Medulla oblongata (tissue), 1 donor: ENCODE measurements at regions not wholly inside any gene's neighbourhood (a gene's known extent, or its start where the extent isn't known, plus 50 kb on each side); places are given as distances from the start of the nearest gene placed in this dataset.
"Not testable (repeated sequence)": the region's sequence is repeated elsewhere in the genome, so short reads cannot be mapped to it uniquely, and the experiment has no call there.

Experiments used
- DNase-seq: peaks from one replicate; pipeline ENCODE4 v3.0.0-alpha.2; 2015; ENCODE audit errors: extremely low spot score

GRCh38 chr2:111423184-111423583, 302.5 kb downstream of the BCL2L11 start:
- DNase-seq: not testable (repeated sequence)

- not testable (repeated sequence) for DNase-seq
These were observed 303.5 kb downstream of the BCL2L11 start for GRCh38 chr2:111424176-111424575.

GRCh38 chr2:111424851-111425309, 304.2 kb downstream of the BCL2L11 start:
- DNase-seq: not testable (repeated sequence)

- DNase-seq: not testable (repeated sequence)
These were observed 305.1 kb downstream of the BCL2L11 start for GRCh38 chr2:111425789-111426201.

GRCh38 chr2:111427346-111427745, 306.6 kb downstream of the BCL2L11 start:
- not testable (repeated sequence) for DNase-seq

GRCh38 chr2:111428915-111429314, 308.2 kb downstream of the BCL2L11 start:
- DNase-seq: not testable (repeated sequence)

DNA sequence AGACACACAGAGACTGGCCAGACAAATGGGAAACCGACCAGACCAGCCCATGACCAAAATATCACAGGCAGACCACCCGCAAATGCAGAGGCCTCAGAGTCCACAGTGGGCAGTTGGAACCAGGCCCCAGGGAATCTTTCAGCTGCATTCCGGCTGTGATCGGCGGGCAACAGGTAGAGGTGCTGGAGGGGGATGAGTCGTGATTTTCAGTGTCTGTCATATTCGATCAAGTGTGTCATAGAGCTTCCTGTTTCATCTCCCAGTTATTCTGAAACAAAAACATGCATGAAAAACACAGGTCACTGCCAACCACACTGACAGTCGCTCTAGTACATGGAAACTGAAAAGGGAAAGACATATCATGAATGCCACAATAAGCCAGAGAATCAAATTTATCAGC, 308.6 kb downstream of the BCL2L11 start:
- DNase-seq: not testable (repeated sequence)

DNA sequence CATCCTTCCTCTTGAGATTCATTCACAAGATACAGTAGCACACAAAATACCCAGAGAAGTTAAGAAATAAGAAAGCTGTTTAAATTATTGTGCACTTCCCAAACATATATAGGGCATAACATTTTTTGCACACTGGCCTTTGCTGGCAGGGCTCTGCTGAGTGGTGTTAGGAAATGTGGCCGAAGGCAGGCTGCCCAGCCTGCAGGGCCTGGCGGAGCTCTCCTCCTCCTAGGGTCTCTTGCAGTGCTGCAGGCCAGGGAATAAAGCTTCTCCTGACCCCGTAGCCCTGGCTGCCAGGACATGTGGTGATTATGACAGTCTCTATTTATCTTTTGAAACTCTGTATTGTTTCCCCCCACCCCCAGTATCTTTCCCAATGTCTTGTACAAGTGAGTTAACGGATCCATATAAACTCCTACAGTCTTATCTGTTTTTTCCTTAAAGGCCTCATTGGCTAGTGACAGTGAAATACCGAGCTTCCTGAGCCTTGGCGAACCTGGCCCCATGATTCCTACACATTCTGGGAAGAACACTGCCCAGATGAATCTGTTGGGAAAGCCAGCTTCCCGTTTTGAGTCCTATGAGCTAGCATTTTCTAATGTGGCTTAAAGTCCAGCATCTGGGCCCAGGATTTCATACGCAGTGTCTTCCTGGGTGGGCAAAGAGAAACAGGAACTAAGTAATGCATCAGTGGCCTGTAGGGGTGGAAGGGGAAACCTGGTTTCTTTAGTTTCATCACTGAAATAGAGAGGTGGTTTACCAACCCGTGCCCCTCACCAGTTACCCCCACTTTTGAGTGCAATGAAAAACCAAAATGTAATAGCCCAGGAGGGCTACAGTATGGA, 310.3 kb downstream of the BCL2L11 start:
- not testable (repeated sequence) for DNase-seq

DNA sequence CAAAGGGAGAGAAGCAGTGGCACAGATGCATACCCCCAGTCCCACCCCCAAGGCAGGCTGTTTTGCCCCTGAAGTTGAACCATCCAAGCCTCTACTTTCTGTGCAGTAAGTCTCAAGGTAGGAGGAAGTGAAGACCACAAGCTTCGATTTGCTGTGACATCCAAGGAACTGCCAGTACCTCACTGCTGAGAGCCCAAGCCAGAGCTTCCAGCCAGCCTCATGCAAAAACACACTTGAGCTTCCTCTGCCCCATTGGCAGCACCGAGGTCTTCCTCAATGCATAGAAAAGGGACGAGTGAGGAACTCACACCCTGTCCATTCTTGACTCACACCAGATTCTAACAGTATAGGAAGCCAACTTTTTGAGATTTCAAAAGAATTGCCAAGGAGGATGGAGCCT, 311.7 kb downstream of the BCL2L11 start:
- not testable (repeated sequence) for DNase-seq

GRCh38 chr2:111432916-111433499, 312.3 kb downstream of the BCL2L11 start:
- DNase-seq: not testable (repeated sequence)

DNA sequence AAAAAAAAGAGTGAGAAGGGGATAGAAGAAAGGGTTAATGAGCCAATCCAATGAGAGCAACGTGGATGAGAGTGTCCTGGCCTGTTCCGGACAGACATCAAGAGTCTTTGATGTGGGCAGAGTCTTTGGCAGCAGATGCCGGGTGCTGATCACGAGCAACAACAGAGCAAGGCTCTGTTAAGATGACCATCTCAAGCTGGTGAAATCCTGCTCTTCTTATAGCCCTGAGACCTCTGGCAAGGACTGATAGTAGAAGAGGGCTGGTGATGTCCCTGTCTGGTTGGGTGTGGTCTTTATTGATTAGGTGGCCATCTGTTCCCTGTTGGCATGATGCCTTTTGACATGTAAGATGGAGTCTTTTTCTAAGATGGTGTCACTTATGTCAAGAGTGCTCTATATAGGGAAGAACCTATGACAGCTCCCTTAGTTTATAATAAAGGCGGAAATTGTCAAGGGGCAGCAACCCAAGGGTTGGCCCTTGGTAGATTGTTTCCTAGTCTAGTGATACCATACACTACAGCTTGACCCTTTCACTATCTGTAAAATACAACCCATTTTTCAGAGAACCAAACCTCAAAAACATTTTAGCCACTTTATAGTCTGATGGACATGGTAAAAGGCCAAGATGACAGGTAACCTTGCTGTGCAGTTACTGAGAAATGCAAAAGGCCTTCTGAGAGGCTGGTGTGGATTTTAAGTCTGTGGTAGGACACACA, 313.3 kb downstream of the BCL2L11 start:
- not testable (repeated sequence) for DNase-seq

- DNase-seq: not testable (repeated sequence)
These were observed 313.9 kb downstream of the BCL2L11 start for GRCh38 chr2:111434608-111434939.

GRCh38 chr2:111435553-111436310, 315.0 kb downstream of the BCL2L11 start:
- DNase-seq: not testable (repeated sequence)

DNA sequence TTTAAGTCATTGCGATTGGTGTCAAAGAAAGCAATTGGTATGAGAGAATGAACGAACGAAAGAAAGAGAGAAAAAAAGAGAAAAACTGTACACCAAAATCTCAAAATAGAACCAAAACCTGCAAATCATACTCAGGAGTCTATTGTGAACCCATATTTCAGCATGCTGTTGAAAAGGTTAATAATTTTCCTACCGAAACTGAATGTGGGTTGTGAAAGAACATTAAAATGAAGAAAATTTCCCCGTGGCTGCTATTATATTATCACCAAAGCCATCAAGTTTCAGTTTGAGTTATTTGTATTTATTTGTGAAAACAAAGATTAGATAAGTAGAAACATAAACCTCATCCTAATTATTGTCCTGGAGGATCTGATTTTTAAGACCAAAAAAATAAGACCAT, 315.7 kb downstream of the BCL2L11 start:
- not testable (repeated sequence) for DNase-seq

DNA sequence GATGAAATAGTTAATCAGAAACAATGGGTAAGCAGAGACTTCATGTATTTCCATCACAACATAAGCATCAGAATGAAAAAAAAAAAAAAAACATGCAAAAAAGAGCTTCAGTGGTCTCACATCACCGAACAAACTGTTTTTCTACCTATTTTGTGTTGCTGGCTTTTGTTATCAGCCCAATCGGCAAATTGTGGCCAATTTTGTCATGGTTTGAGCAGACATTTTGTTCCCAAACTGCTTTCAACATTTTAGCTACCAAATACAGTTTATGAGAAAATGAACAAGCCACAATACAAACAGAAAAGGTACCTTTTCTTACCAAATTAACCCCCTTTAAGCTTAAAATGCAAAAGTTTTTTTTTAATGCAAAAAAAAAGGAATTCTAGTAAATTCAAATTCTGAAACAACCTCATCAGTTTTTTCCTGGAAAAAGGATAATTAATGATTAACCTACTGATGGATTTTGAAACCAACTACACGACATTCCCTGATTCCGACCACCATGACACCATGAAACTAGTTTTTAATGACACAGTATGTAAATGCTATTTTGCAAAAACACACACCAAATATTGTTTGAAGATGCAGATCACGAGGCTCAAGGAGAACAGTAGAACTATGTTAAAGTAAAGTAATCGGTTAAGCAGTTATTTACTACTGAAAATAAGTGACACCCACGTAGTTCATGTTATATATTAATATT, 316.7 kb downstream of the BCL2L11 start:
- not testable (repeated sequence) for DNase-seq

DNA sequence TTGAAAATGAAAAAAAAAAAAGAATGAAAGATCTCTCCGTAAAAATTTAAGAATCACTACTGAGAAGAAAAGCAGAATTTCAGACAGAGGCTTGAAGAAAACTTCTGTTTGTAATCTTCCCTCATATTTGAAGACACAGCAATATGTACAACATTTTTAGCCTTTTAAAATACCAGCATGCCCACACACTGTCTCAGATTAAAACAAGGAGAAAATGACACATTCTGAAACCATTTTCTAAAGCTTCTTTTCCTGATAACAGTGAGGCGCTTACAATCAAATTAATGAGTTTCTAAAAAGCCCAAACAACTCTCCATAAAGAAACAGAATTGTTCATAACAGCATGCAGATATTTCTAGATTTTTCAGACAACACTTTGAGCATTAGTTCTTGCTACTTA, 317.4 kb downstream of the BCL2L11 start:
- not testable (repeated sequence) for DNase-seq

DNA sequence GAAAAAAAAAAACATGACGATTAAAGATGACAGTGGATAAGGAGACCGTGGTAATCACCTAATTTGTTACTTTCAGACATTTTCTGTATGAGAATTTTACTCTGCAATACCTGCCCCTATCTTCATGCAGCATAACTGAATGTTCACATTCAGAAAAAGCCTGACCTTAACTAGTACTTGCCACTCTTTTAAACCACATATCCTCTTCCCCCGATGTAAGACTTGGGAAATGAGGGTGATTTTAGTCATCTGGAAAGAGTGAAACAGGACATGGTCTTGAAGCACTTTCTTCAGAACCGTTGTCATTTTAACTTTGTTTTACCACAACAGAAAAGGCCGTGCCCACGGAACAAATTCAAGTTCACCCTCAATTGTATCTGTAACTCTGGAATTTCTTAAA, 318.5 kb downstream of the BCL2L11 start:
- DNase-seq: not testable (repeated sequence)

GRCh38 chr2:111441614-111442013, 320.9 kb downstream of the BCL2L11 start:
- not testable (repeated sequence) for DNase-seq

GRCh38 chr2:111442767-111443454, 322.2 kb downstream of the BCL2L11 start:
- not testable (repeated sequence) for DNase-seq

- not testable (repeated sequence) for DNase-seq
These were observed 323.8 kb downstream of the BCL2L11 start for GRCh38 chr2:111444516-111444915.
